Uterus (tissue), 2 donors: ENCODE measurements at regions not wholly inside any gene's neighbourhood (a gene's known extent, or its start where the extent isn't known, plus 50 kb on each side); places are given as distances from the start of the nearest gene placed in this dataset.

Source experiments
- CTCF ChIP-seq, 4 experiments: fragments of 200-600 bp in 2 of 4; fragments of 450-650 bp in 2 of 4; sonication (generic) in 2 of 4; IDR thresholded peaks; one replicate each; pipeline ENCODE4 v1.5.1; 2016 to 2019; ENCODE audit warnings: antibody characterized with exemption in 4 of 4, mild to moderate bottlenecking in 2 of 4, moderate library complexity in 1 of 4
- POLR2A ChIP-seq, 2 donors: fragments of 450-650 bp; IDR thresholded peaks; one replicate each; pipeline ENCODE4 v1.6.1; 2016; ENCODE audit warnings: antibody characterized with exemption in 2 of 2, mild to moderate bottlenecking in 1 of 2, moderate library complexity in 1 of 2

GRCh38 chr6:68400396-68400795 is 234.7 kb upstream of the ADGRB3 start:
- TF ChIP-seq CTCF (IDR thresholded peaks at IDR 0.05) (no peak), POLR2A (IDR thresholded peaks at IDR 0.05) (no peak)
